Adipocyte (in vitro differentiated cells): ENCODE measurements at regions not wholly inside any gene's neighbourhood (a gene's known extent, or its start where the extent isn't known, plus 50 kb on each side); places are given as distances from the start of the nearest gene placed in this dataset.

Source experiments
- DNase-seq: peaks from one replicate; pipeline ENCODE4 v3.0.0-alpha.2; 2015; ENCODE audit warnings: low read depth
- H3K27me3 ChIP-seq: replicated peaks from 2 replicates; pipeline ENCODE4 v1.7.0; 2013; ENCODE audit warnings: mild to moderate bottlenecking, low read length, moderate library complexity; ENCODE audit not compliant: control insufficient read depth, insufficient read depth
- H3K36me3 ChIP-seq: 2 replicates; pipeline ENCODE4 v1.7.0; 2013; ENCODE audit warnings: low read length, mild to moderate bottlenecking, moderate library complexity; ENCODE audit not compliant: control insufficient read depth, insufficient read depth, severe bottlenecking
- H3K4me1 ChIP-seq: 2 replicates; pipeline ENCODE4 v1.7.0; 2013; ENCODE audit warnings: mild to moderate bottlenecking, low read length, moderate library complexity; ENCODE audit not compliant: control insufficient read depth, insufficient read depth
- H3K4me3 ChIP-seq: 2 replicates; pipeline ENCODE4 v1.7.0; 2013; ENCODE audit warnings: mild to moderate bottlenecking, low read length, moderate library complexity
- H3K9ac ChIP-seq: 2 replicates; pipeline ENCODE4 v1.7.0; 2013; ENCODE audit warnings: mild to moderate bottlenecking, low read length, moderate library complexity
- H3K9me3 ChIP-seq: 2 replicates; pipeline ENCODE4 v1.7.0; 2013; ENCODE audit warnings: mild to moderate bottlenecking, low read length, moderate library complexity; ENCODE audit not compliant: control insufficient read depth

GRCh38 chr5:168195110-168195509, 96.3 kb upstream of the WWC1 start:
- DNase-seq = no peak
- Histone ChIP-seq H3K9ac (no peak overlapping the region), H3K27me3 (peaks cover 36% of the 10 kb centered on the region), H3K9me3 (no peaks in the 10 kb centered on the region), H3K4me1 (no peaks in the 10 kb centered on the region), H3K36me3 (no peaks in the 10 kb centered on the region), H3K4me3 (no peak overlapping the region)

- Histone ChIP-seq H3K9ac (no peak overlapping the region), H3K36me3 (no peaks in the 10 kb centered on the region), H3K4me3 (no peak overlapping the region), H3K4me1 (no peaks in the 10 kb centered on the region), H3K9me3 (no peaks in the 10 kb centered on the region), H3K27me3 (peaks cover 32% of the 10 kb centered on the region)
- DNase-seq = no peak
These were observed 93.1 kb upstream of the WWC1 start for GRCh38 chr5:168198359-168198758.

- Histone ChIP-seq H3K9ac (no peak overlapping the region), H3K4me1 (no peaks in the 10 kb centered on the region), H3K4me3 (no peak overlapping the region), H3K27me3 (peaks cover 26% of the 10 kb centered on the region), H3K36me3 (no peaks in the 10 kb centered on the region), H3K9me3 (no peaks in the 10 kb centered on the region)
- DNase-seq = no peak
These were observed 88.4 kb upstream of the WWC1 start for GRCh38 chr5:168202996-168203395.

GRCh38 chr5:168204165-168204564, 87.3 kb upstream of the WWC1 start:
- no peak overlapping the region for H3K9ac ChIP-seq
- no peaks in the 10 kb centered on the region for H3K9me3 ChIP-seq
- peaks cover 26% of the 10 kb centered on the region for H3K27me3 ChIP-seq
- no peak overlapping the region for H3K4me3 ChIP-seq
- no peak for DNase-seq
- peaks cover under 1% of the 10 kb centered on the region for H3K4me1 ChIP-seq
- no peaks in the 10 kb centered on the region for H3K36me3 ChIP-seq

- Histone ChIP-seq H3K4me1 (peaks cover 11% of the 10 kb centered on the region), H3K9me3 (no peaks in the 10 kb centered on the region), H3K36me3 (no peaks in the 10 kb centered on the region), H3K9ac (no peak overlapping the region), H3K4me3 (no peak overlapping the region), H3K27me3 (peaks cover 13% of the 10 kb centered on the region)
- DNase-seq = no peak
These were observed 83.9 kb upstream of the WWC1 start for GRCh38 chr5:168207450-168208029.

GRCh38 chr5:168209244-168209995, 82.0 kb upstream of the WWC1 start:
- Histone ChIP-seq H3K27me3 (peaks cover 20% of the 10 kb centered on the region), H3K9me3 (no peaks in the 10 kb centered on the region), H3K9ac (no peak overlapping the region), H3K36me3 (no peaks in the 10 kb centered on the region), H3K4me3 (no peak overlapping the region), H3K4me1 (peaks cover 11% of the 10 kb centered on the region)
- peak; percentile 21 for DNase-seq

GRCh38 chr5:168209997-168210396, 81.4 kb upstream of the WWC1 start:
- H3K9ac ChIP-seq = no peak overlapping the region
- peaks cover 21% of the 10 kb centered on the region for H3K27me3 ChIP-seq
- H3K9me3 ChIP-seq = no peaks in the 10 kb centered on the region
- peaks cover 11% of the 10 kb centered on the region for H3K4me1 ChIP-seq
- no peak for DNase-seq
- H3K4me3 ChIP-seq = no peak overlapping the region
- no peaks in the 10 kb centered on the region for H3K36me3 ChIP-seq

GRCh38 chr5:168211245-168211644, 80.2 kb upstream of the WWC1 start:
- H3K9me3 ChIP-seq = no peaks in the 10 kb centered on the region
- H3K4me3 ChIP-seq = no peak overlapping the region
- DNase-seq = no peak
- H3K9ac ChIP-seq = no peak overlapping the region
- H3K36me3 ChIP-seq = no peaks in the 10 kb centered on the region
- peaks cover 20% of the 10 kb centered on the region for H3K27me3 ChIP-seq
- H3K4me1 ChIP-seq = peaks cover 11% of the 10 kb centered on the region

- Histone ChIP-seq H3K36me3 (no peaks in the 10 kb centered on the region), H3K4me3 (no peak overlapping the region), H3K27me3 (peaks cover 25% of the 10 kb centered on the region), H3K4me1 (peaks cover 11% of the 10 kb centered on the region), H3K9ac (no peak overlapping the region), H3K9me3 (no peaks in the 10 kb centered on the region)
- no peak for DNase-seq
These were observed 79.5 kb upstream of the WWC1 start for GRCh38 chr5:168211936-168212335.

GRCh38 chr5:168214071-168214470, 77.4 kb upstream of the WWC1 start:
- Histone ChIP-seq H3K4me3 (no peak overlapping the region), H3K4me1 (peaks cover 11% of the 10 kb centered on the region), H3K9ac (no peak overlapping the region), H3K9me3 (no peaks in the 10 kb centered on the region), H3K27me3 (peaks cover 26% of the 10 kb centered on the region), H3K36me3 (no peaks in the 10 kb centered on the region)
- no peak for DNase-seq

- H3K4me1 ChIP-seq = peaks cover 3% of the 10 kb centered on the region
- no peak overlapping the region for H3K9ac ChIP-seq
- no peak for DNase-seq
- no peak overlapping the region for H3K4me3 ChIP-seq
- peaks cover 26% of the 10 kb centered on the region for H3K27me3 ChIP-seq
- no peaks in the 10 kb centered on the region for H3K9me3 ChIP-seq
- H3K36me3 ChIP-seq = no peaks in the 10 kb centered on the region
These were observed 76.6 kb upstream of the WWC1 start for GRCh38 chr5:168214886-168215285.
